ENCODE measurements at regions not wholly inside any gene's neighbourhood (a gene's known extent, or its start where the extent isn't known, plus 50 kb on each side); places are given as distances from the start of the nearest gene placed in this dataset.

GRCh38 chr1:115492880-115493279, 148.9 kb upstream of the VANGL1 start:
- TF ChIP-seq, protein P1, sequence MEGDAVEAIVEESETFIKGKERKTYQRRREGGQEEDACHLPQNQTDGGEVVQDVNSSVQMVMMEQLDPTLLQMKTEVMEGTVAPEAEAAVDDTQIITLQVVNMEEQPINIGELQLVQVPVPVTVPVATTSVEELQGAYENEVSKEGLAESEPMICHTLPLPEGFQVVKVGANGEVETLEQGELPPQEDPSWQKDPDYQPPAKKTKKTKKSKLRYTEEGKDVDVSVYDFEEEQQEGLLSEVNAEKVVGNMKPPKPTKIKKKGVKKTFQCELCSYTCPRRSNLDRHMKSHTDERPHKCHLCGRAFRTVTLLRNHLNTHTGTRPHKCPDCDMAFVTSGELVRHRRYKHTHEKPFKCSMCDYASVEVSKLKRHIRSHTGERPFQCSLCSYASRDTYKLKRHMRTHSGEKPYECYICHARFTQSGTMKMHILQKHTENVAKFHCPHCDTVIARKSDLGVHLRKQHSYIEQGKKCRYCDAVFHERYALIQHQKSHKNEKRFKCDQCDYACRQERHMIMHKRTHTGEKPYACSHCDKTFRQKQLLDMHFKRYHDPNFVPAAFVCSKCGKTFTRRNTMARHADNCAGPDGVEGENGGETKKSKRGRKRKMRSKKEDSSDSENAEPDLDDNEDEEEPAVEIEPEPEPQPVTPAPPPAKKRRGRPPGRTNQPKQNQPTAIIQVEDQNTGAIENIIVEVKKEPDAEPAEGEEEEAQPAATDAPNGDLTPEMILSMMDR (IDR thresholded peaks at IDR 0.05), result no peak
- TF ChIP-seq POLR2A (IDR thresholded peaks at IDR 0.05) (no peak), EP300 (IDR thresholded peaks at IDR 0.05) (no peak)
